HG03025 (cell line): ENCODE measurements at regions not wholly inside any gene's neighbourhood (a gene's known extent, or its start where the extent isn't known, plus 50 kb on each side); places are given as distances from the start of the nearest gene placed in this dataset.

ENCODE experiments used
- ATAC-seq: cut with Tn5 transposase; IDR thresholded peaks from one replicate; pipeline ENCODE4 v1.9.1; 2021; ENCODE audit warnings: mild to moderate bottlenecking, moderate library complexity; ENCODE audit not compliant: unreplicated experiment, low FRiP score

DNA sequence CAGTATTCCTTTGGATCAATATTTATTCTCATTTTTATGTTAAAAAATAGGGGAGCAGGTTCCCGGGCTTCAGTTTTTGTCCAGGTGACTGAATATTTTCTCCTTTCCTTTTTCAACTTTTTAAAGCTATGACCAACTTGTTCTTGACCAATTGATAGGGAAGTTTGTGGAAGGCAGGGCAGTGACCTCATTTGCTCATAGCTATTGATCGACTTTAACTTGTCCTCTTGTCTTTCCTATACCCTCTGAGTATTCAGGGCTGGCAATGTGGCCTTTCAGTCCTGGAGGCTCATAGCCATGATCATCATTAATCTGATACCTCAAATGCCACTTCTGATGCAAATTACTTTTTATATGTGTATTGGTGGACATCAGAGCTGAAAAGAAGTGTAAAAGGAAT is 448.8 kb downstream of the KIF16B start:
- no peak for ATAC-seq

- ATAC-seq = no peak
These were observed 449.6 kb downstream of the KIF16B start for GRCh38 chr20:16123623-16124022.

DNA sequence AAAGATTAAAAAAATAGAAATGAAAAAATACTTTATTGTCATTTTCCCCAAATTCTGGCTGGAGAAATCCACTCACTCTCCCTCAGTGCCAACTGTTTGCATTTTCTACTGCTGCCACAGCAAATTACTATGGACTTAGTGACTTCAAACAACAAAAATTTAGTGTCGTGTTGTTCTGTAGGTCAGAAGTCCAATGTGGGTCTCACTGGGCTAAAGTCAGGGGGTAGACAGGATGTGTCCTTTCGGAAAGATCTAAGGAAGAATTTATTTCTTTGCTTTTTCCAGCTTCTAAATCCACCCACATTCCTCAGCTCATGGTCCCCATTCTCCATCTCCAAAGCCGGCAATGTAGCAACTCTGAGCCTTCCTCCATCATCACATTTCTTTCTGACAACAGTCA is 453.3 kb downstream of the KIF16B start:
- no peak for ATAC-seq

GRCh38 chr20:16115911-16116552 is 457.2 kb downstream of the KIF16B start:
- ATAC-seq = no peak

GRCh38 chr20:16113736-16114135 is 459.5 kb downstream of the KIF16B start:
- ATAC-seq = no peak

- no peak for ATAC-seq
These were observed 461.3 kb downstream of the KIF16B start for GRCh38 chr20:16111852-16112412.

DNA sequence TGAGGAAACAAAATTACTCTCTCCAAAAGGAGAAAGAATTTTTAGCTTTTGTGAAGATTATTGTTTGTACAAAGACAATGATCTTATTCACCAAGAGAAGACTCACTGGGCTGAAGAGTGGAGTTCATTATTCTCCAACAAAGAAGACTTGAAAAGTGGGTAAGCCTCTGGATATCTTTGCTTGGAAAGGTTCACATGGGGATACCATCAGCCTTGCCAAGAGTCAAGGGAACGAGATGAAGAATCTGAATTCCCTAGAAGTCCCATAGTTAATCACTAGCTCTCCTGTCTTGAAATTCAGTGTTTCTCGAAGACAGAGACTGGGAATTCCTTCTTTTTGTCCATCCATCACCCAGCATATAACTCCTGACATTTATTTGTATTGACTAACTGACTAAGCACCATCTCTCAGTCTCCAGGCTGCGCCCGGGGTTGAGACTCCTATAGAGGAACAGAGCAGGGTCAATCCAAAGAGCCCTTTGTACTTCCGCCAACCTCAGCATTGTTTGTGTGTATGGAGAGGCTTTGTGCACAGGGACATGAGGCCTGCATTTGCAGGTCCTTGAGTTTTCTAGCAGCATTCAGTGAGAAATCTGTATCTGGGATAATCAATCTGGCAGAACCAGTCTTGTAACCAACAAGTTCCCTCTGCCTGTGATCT is 461.9 kb downstream of the KIF16B start:
- ATAC-seq = no peak

GRCh38 chr20:16107172-16107870 is 465.9 kb downstream of the KIF16B start:
- no peak for ATAC-seq

DNA sequence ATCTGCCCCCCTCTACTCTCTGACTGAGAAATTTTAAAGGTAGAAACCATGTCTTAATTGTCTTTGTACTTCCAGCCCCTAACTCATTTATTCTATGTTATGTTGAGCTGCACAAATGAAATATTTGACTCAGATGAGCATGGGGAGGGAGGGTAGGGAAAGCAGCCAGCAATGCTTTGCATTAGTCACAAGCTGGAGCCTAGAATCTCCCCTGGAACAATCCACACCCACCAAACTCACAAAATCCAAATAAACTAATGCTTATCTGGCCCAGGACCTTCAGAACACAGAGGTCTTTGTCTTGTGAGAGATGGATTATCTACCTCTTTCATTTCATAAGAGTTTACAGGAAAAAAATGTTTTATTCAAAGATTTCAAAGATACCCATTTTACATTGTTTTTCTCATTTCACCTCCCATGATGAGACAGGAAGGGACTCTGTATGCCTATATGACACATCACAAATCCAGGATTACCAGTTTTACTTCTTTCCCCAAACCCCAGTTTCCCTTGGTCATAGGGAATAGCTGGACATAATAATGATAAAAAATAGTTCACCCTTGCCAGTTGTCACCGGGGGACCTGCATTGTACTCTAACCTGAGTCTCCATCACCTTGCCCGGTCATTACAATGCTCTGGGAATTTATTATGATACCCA is 466.9 kb downstream of the KIF16B start:
- ATAC-seq = no peak

- ATAC-seq = no peak
These were observed 468.5 kb downstream of the KIF16B start for GRCh38 chr20:16104783-16105182.
